Neural cell (in vitro differentiated cells): ENCODE measurements at regions not wholly inside any gene's neighbourhood (a gene's known extent, or its start where the extent isn't known, plus 50 kb on each side); places are given as distances from the start of the nearest gene placed in this dataset.

Experiments
- H2AFZ ChIP-seq: fragments of 200-600, 300-800 bp; sonication (generic), shearing (Covaris generic); 2 replicates; pipeline ENCODE4 v1.6.0; 2014; ENCODE audit warnings: low read depth, mild to moderate bottlenecking, antibody characterized with exemption, low read length, moderate library complexity
- H3F3A ChIP-seq: fragments of 200-600 bp; shearing (Covaris generic); 2 replicates; pipeline ENCODE4 v1.6.1; 2016; ENCODE audit warnings: mild to moderate bottlenecking, moderate library complexity, mixed read lengths, antibody characterized with exemption, low read length; ENCODE audit not compliant: insufficient read depth, poor library complexity, severe bottlenecking
- H3K27ac ChIP-seq: fragments of 200-600, 300-800 bp; sonication (generic), shearing (Covaris generic); 2 replicates; pipeline ENCODE4 v1.5.1; 2014; ENCODE audit warnings: mild to moderate bottlenecking, low read length, moderate library complexity
- H3K27me3 ChIP-seq: fragments of 300-800, 200-600 bp; sonication (generic), shearing (Covaris generic); 2 replicates; pipeline ENCODE4 v1.6.0; 2014; ENCODE audit warnings: mild to moderate bottlenecking, low read depth, low read length, moderate library complexity; ENCODE audit not compliant: insufficient read depth
- H3K36me3 ChIP-seq: fragments of 300-800, 200-600 bp; sonication (generic), shearing (Covaris generic); 2 replicates; pipeline ENCODE4 v1.5.1; 2014; ENCODE audit warnings: mild to moderate bottlenecking, antibody characterized with exemption, low read length, moderate library complexity; ENCODE audit not compliant: insufficient read depth
- H3K4me2 ChIP-seq: fragments of 300-800, 200-600 bp; sonication (generic), shearing (Covaris generic); 2 replicates; pipeline ENCODE4 v1.6.0; 2014; ENCODE audit warnings: mild to moderate bottlenecking, low read length
- H3K4me3 ChIP-seq: fragments of 300-800, 200-600 bp; sonication (generic), shearing (Covaris generic); 2 replicates; pipeline ENCODE4 v1.5.1; 2014; ENCODE audit warnings: mild to moderate bottlenecking, low read length, moderate library complexity
- H3K79me2 ChIP-seq: fragments of 200-600 bp; shearing (Covaris generic); replicated peaks from 2 replicates; pipeline ENCODE4 v1.6.0; 2014; ENCODE audit warnings: mild to moderate bottlenecking, low read length, moderate library complexity; ENCODE audit not compliant: insufficient read depth
- H3K9ac ChIP-seq: fragments of 300-800, 200-600 bp; sonication (generic), shearing (Covaris generic); 2 replicates; pipeline ENCODE4 v1.6.1; 2016; ENCODE audit warnings: mild to moderate bottlenecking, low read length, mixed read lengths
- H3K9me2 ChIP-seq: fragments of 200-600 bp; shearing (Covaris generic); 2 replicates; pipeline ENCODE4 v1.6.1; 2016; ENCODE audit warnings: mild to moderate bottlenecking, low read length, mixed read lengths; ENCODE audit not compliant: insufficient read depth
- H3K9me3 ChIP-seq: fragments of 200-600, 300-800 bp; sonication (generic), shearing (Covaris generic); 2 replicates; pipeline ENCODE4 v1.6.1; 2016; ENCODE audit warnings: mild to moderate bottlenecking, mixed run types, low read length, moderate library complexity, mixed read lengths
- H4K20me1 ChIP-seq: fragments of 200-600 bp; shearing (Covaris generic); 2 replicates; pipeline ENCODE4 v1.6.1; 2016; ENCODE audit warnings: mild to moderate bottlenecking, mixed run types; ENCODE audit not compliant: insufficient read depth
- CTCF ChIP-seq: fragments of 450-650 bp; IDR thresholded peaks from 2 replicates; pipeline ENCODE4 v1.5.1; 2014; ENCODE audit warnings: antibody characterized with exemption, mild to moderate bottlenecking, moderate library complexity; ENCODE audit not compliant: poor library complexity, severe bottlenecking
- EP300 ChIP-seq: fragments of 450-650 bp; conservative IDR thresholded peaks from 2 replicates; pipeline ENCODE4 v1.6.1; 2014; ENCODE audit warnings: antibody characterized with exemption, mild to moderate bottlenecking, moderate library complexity; ENCODE audit not compliant: poor library complexity, severe bottlenecking
- EZH2 ChIP-seq: fragments of 200-600, 300-800 bp; shearing (Covaris generic), sonication (generic); IDR thresholded peaks from 2 replicates; pipeline ENCODE4 v1.6.1; 2014; ENCODE audit warnings: antibody characterized with exemption, low read length, borderline replicate concordance, mild to moderate bottlenecking; ENCODE audit not compliant: insufficient read depth, poor library complexity, severe bottlenecking
- MXI1 ChIP-seq: fragments of 450-650 bp; conservative IDR thresholded peaks from 2 replicates; pipeline ENCODE4 v1.6.1; 2014; ENCODE audit warnings: antibody characterized with exemption, mild to moderate bottlenecking; ENCODE audit not compliant: poor library complexity, severe bottlenecking
- POLR2AphosphoS5 ChIP-seq: IDR thresholded peaks from 2 replicates; pipeline ENCODE4 v1.6.1; 2012
- RAD21 ChIP-seq: fragments of 450-650 bp; conservative IDR thresholded peaks from 2 replicates; pipeline ENCODE4 v1.6.1; 2014; ENCODE audit warnings: antibody characterized with exemption, mild to moderate bottlenecking, moderate library complexity
- REST ChIP-seq: IDR thresholded peaks from 2 replicates; pipeline ENCODE4 v1.6.1; 2012; ENCODE audit warnings: borderline replicate concordance
- SMC3 ChIP-seq: fragments of 450-650 bp; conservative IDR thresholded peaks from 2 replicates; pipeline ENCODE4 v1.6.1; 2014; ENCODE audit warnings: antibody characterized with exemption, mild to moderate bottlenecking, moderate library complexity; ENCODE audit not compliant: poor library complexity
- TAF1 ChIP-seq: IDR thresholded peaks from 2 replicates; pipeline ENCODE4 v1.6.1; 2012; ENCODE audit warnings: low read depth

GRCh38 chr2:575727-576236 lies 101.4 kb downstream of the TMEM18 start:
- H3K9ac ChIP-seq: no peak overlapping the region
- H3K27me3 ChIP-seq: no peaks in the 10 kb centered on the region
- no peak overlapping the region for H3K27ac ChIP-seq
- no peaks in the 10 kb centered on the region for H3F3A ChIP-seq
- no peaks in the 10 kb centered on the region for H3K79me2 ChIP-seq
- no peaks in the 10 kb centered on the region for H3K9me2 ChIP-seq
- no peak overlapping the region for H3K4me3 ChIP-seq
- H3K4me2 ChIP-seq: no peak overlapping the region
- no peaks in the 10 kb centered on the region for H4K20me1 ChIP-seq
- no peak for TF ChIP-seq EP300
- no peak for TF ChIP-seq CTCF
- TF ChIP-seq SMC3: no peak
- no peak for TF ChIP-seq REST
- no peaks in the 10 kb centered on the region for H3K36me3 ChIP-seq
- no peak overlapping the region for H2AFZ ChIP-seq
- no peaks in the 10 kb centered on the region for H3K9me3 ChIP-seq

DNA sequence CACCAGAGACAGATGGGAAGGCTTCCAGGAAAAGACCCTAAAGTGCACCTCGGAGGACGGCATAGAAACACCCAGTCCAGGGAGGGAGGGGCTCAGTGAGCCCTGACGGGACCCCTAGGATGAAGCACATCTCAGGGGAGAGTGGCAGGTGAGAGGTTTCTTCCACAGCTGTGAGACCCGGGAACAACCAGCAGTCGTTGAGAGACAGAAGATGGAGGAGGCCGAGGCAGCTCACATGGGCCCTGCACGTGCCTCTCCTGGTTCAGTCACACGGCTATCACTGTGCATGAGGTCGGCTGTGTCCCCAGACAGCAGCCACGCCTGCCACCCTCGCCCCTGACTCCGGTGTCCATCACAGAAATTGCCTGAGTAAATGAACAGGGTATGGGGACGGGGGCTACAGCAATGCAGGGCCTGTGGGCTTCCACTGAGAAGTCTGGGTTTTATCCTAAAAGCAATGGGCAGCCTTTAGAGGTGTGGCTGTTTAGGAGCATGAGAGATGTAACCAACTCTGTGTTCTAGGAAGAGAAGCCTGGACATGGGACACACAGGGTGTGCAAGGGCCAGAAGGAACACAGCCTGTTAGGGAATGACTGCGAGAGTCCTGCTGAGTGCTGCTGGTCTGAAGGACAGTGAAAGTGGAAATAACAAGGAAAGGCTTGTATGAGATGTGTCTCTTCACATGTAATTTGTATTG lies 102.0 kb downstream of the TMEM18 start:
- no peak for TF ChIP-seq EZH2
- no peak for TF ChIP-seq RAD21
- TF ChIP-seq POLR2AphosphoS5: no peak
- TF ChIP-seq TAF1: no peak
- TF ChIP-seq EP300: no peak
- TF ChIP-seq REST: no peak
- no peak for TF ChIP-seq SMC3
- no peak for TF ChIP-seq CTCF
- TF ChIP-seq MXI1: no peak

More for the DNA sequence above, 102.0 kb downstream of the TMEM18 start:
- Histone ChIP-seq H3K9me3 (no peaks in the 10 kb centered on the region), H3K9ac (no peak overlapping the region), H3F3A (no peaks in the 10 kb centered on the region), H3K4me2 (no peak overlapping the region), H3K27me3 (no peaks in the 10 kb centered on the region), H3K36me3 (no peaks in the 10 kb centered on the region), H3K4me3 (no peak overlapping the region), H3K79me2 (no peaks in the 10 kb centered on the region), H2AFZ (no peak overlapping the region), H3K9me2 (no peaks in the 10 kb centered on the region), H3K27ac (no peak overlapping the region), H4K20me1 (no peaks in the 10 kb centered on the region)
